GM19238 (cell line): ENCODE measurements at regions not wholly inside any gene's neighbourhood (a gene's known extent, or its start where the extent isn't known, plus 50 kb on each side); places are given as distances from the start of the nearest gene placed in this dataset.
A peak's percentile ranks its signal among the peaks of the same experiment; 100 is the strongest.

Experiments used
- DNase-seq: peaks from one replicate; pipeline ENCODE4 v3.0.0; 2011; ENCODE audit warnings: low spot score; ENCODE audit not compliant: insufficient read length

DNA sequence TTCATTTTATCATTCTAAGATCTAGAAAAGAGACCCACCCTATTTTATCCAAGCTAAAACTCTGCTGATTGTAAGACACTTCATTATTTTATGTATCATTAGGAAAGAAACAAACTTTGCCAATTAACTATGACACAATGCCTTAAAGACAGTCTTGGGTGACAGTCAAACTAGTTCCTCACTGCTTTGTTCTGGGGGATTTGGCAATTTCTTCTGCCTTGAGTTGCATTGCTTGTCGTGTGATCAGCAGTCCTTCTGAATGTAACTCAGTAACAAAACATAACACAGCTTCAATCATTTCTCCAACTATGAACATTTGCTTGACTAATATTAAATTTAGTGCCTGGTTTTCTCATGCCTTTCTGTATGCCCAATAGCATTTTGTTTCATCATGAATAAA is 577.9 kb upstream of the DIPK2B start:
- no peak for DNase-seq

DNA sequence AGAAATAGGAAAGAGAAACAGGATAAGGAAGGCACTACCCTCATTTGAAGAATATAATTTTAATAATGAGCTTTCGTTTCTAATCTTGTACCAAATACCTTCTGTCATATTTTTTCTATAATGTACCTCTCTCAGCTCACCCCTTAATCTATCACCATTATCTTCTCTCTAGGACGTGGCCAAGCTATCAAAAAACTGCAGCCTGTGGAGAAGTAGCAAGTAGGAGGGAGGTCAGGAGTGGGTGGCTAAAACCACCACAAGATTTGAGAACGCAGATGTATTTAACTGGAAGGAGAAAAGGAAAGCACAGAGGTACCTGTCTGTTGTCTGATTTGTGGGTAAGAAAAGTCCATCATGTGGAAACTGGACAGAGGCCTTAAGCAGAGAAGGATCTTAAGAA is 576.7 kb upstream of the DIPK2B start:
- DNase-seq, result no peak

DNA sequence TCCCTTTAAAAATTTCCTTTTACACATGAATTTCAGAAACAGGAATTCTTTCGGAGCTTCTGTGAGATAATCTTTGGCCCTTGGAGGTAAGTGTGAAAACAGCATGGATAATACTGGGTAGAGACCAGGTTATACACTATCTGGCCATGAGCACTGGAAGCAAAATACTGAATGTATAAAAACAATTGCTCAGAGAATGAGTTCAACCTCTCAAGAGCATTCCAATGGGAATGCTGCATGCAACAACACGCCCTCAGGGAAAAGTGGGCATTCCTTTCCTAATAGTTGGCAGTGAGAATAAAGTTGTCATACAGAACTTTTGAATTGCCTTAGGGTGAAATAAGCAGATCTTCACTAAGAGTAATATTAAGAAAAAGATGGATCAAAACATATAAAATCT is 574.8 kb upstream of the DIPK2B start:
- no peak for DNase-seq

DNA sequence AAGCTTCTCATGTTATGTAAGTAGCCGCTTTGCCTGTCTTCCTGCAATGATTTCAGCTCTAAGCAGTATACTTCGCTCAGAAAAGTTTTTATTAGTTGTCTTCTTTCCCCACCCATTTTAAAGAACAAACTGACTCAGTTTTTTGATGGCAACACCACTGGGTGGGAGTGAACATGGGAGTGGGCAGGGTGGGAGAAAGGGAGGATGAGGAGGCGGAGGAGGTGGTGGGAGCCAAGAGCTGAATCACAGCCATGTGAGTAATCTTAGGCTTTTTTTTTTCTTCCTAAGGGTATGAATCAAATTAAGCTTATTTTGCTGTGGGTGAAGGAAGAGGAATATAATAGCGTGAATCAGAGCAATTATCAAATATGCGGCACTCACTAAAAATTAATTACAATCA is 574.3 kb upstream of the DIPK2B start:
- no peak for DNase-seq

DNA sequence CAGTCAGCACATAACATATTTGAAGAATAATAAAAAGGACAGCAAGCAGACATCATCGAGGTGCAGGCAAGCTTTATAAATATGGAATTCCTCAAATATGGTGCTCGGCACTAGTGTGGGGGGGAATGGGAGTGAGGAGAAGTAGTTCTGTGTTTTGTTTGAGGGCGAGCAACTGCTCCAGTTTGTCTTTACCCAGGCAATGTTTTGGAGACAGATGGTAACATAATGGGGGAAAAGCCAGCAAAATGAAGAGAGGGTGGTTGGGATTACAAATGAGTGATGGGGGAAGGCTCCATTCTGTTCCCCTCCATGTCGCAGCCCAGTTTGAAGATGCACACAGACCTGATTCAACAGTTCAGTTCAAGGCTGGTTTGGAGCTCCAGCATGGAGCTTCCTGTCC is 572.9 kb upstream of the DIPK2B start:
- DNase-seq, result no peak

DNA sequence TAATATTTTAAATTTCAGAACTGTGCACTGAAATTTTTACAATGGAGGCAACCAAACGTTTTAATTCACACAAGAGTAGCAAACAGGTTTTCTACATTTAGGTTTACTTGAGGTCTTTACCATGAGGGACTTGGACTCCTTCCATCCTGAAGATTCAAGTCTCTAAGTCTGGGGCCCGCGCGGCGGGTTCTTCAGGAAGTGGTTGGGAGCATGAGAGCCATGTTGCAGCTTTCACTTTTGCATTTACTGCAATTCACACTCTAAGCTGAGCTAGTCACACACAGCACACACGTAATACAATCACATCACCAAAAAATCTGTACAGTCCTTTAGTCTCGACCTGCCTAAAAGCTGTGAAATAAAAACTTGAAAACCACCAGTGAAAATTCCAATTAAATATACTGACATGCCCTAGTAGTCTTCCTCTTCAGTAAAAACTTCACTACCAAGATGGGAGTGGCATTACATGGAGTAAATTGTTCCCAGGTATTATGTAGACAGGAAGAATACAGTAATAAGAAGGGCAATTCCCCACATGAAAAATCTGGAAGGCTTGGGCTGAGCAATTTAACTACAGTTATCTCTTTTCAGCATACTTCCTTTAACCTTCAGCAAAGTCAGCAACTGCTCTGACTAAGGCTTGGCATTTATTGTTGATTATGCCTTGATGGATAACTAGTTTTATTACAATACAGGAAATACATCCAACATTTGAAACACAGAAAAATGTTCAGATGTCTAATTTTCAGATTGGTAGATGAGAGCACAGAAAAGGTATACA is 571.1 kb upstream of the DIPK2B start:
- no peak for DNase-seq

DNA sequence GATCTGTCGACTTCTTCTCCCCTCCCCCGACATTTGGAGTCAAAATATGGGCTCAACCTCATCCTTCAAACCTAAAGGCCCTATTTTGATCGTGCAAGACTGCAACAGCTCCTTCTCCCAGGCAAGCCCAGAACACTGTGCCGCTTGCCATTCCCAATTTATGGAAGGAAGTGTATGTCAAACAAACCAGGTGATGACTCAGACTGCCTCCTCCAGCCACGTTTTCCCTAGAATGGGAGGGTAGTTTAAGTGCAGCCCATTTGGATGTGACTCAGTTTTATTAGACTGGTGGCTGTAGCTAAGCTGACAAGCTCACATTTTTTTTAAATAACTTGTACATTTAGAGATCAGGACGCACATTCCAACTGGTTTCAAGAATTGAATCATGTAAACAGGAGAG is 570.4 kb upstream of the DIPK2B start:
- no peak for DNase-seq

DNA sequence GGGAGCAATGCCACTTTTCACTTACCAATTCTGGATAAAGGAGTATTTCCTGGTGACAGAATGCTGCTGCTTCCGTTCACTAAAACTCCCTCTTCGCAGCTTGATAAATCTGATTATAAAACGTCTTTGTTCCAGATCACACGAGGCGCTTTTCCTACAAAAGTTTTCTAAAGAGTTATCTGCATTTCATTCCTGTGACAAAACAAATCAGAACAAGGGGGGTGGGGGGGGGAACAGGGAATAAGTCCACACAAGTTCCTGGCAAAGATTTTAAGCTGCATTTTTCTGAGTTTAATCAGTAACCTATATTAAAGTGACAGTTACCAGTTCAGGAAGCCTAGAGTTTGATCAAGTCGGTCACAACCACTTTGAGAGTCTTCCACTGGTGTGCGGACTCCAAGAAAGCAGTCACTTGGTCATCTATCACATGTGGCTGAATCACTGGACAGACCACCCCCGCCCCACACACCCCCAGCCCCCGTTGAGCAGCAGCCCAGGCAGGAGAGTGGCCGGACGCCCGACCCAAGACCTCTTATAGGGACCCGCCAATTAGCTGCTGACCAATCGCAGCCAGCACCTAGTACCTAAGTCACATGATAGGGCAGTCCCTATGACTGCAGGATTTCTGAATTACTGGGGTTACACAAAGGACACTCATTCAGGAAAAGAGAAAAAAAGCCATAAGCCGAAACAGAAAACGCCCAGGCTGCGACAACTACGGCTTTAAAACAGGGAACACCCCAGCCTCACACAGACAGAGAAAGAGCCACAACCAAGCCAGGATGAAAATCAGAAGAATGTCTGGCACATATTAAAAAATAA is 569.3 kb upstream of the DIPK2B start:
- DNase-seq, result peak; percentile 19

DNA sequence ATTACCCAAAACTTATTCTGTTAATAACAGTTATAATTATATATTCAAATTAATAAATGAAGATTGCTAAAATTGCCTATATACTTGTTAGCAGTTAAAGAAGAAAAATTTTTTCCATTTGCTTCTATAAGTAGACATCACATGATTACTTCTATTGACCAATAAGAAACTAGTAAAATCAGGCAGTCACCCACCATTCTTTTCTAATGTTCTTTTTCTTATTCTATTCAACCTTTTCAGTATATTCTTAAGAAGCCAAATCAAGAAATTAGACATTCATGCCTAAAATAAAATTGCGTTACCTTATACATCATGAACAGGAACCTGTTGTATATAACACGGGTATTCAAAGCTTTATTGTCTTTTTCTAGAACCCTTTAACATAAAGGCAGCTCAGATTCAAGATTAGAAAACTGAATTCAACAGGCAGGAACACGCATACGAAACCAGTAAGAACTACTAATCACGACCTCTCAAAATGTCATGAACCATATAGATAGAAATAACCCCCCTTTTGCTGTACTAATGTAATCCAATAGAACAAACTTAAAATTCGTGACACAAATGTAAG is 568.1 kb upstream of the DIPK2B start:
- no peak for DNase-seq

DNA sequence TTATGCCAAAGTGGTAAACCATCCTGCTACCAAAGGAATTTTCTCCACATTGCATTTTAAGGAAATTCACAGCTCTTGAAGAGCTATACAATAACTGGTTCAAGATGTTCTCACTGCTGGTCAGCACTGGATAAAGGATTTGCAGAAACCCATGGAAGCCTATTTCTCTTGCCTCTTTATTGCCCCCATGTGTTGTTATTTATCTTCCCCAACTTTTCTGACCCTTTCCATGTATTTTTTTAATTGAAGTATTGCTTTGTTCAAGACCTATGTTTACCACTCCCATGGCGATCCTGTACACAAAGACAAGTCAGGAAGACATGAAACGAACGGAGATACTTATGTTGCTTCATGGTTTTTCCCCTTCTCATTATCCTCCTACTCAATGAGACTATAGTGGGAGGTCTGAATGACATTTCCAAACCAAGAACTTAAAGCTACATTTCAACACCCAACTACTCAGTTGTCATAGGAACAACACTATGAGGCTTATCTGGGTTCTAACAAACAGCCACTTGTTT is 566.4 kb upstream of the DIPK2B start:
- DNase-seq, result no peak

DNA sequence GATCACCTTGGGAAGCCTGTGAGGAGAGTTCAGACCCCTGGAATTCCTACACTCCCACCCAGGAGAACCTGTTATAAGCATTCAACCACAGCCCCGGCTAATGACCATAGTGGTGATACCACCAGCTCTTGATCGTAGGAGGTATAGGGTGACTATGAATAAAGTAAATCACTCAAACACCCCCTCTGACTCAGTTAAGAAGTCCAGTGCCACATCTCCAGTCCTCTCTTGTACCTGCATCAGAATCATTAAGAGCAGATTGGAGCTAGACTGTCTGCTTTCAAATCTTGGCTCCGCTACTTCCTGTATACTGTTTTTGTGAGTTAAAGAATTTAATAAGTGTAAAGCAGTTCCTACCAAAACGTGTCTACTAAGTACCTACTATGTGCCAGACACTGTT is 565.1 kb upstream of the DIPK2B start:
- no peak for DNase-seq

DNA sequence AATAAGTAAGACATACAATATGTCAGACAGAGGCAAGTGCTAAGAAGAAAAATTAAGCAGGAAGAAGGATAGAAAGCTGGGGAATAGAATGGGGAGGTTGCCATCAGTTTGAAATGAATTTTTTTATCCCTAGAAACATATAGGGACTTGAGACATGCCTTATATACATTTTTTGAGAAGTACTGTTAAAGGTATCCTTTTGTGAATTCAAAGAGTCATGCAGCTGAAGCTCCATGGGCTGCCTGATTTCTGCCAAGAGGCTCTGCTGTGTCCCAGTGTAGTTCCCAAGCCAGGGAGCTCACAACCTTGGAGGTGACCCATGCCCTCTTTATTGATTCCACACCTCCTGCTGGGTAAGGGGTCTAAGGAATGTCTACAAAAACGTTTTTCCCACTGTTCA is 564.6 kb upstream of the DIPK2B start:
- DNase-seq, result no peak

DNA sequence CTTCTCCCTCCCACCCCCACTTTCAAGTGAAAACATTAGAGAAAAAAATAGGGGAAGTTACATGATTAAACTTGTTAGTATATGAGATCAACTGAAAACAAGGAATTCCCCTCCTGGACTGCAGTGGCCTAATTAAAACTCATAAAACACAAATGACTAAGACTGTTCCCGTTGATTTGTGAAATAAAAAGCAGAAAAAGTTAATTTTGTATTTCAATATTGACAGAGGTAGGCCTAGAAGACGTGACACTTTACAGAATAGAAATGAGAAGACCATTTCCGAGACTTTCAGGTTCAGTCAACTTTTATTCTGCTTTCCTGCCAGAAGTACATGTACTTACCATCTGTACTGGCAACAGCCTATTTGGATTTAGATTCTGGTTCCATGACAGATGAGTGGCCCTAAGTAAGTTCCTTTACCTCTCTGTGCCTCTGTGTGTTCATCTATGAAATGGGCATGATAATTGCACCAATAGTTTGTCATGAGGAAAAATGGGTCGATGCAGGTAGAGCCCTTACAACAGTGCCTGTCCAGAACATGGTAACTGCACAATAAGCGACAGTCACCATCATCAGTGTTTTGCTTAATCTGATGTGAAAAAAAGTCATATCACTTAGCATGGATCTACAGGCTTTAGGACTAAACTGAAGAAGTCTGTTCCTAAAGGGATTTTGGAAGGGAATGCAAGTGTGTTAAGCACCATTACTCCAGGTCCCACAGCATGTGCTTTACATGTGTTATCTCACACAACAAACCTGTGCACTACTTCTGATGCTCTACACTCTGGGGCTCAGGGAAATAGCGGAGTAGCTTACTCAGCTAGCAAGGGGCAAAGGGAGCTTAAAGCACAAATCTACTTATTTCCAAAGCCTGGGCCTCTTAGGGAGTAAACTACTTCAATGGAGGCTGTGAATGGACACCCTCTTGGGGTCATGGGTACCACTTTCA is 562.3 kb upstream of the DIPK2B start:
- DNase-seq, result no peak

DNA sequence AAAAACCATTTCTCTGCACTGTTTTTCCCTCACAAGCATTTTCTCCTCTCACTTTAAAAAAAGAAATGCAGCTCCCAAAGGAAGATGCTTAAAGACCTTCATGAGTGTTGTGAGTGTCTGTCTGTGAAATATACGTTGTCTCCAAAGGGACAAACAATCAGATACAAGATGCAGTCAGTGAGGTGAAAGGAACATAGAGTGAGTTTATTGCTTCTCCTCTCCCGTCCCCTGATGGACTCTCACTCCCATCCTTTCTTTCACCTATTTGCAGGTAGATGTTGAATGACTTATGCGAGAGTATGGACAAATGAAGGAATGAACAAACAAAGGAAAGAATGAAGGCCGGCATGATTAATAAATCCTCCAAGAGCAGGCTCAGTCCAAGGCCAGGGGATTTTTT is 561.2 kb upstream of the DIPK2B start:
- no peak for DNase-seq

DNA sequence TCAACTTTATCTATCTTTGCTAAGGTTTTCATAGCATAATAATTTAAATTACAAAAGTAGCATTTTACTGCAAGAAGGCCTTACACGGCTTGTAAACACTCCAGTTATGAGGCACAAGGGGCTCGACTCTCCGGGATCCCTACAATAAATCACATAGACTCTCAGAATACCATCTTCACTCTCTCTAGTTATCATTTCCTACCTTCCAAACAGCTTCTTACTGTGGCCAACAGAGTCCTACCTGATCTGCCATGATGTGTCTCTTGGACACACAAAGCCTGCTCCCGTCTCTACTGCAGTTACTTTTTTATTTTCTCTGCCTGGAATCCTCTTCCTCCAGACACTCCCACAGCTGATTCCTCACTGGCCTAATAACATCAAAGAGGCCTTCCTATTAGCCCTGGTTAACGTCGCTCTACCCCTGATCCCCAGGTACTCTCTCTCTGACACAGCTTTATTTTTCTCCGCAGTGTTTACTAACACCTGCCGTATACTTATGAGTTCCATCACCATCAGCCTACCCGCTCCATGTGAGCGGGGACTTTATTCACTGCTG is 559.6 kb upstream of the DIPK2B start:
- DNase-seq, result no peak

DNA sequence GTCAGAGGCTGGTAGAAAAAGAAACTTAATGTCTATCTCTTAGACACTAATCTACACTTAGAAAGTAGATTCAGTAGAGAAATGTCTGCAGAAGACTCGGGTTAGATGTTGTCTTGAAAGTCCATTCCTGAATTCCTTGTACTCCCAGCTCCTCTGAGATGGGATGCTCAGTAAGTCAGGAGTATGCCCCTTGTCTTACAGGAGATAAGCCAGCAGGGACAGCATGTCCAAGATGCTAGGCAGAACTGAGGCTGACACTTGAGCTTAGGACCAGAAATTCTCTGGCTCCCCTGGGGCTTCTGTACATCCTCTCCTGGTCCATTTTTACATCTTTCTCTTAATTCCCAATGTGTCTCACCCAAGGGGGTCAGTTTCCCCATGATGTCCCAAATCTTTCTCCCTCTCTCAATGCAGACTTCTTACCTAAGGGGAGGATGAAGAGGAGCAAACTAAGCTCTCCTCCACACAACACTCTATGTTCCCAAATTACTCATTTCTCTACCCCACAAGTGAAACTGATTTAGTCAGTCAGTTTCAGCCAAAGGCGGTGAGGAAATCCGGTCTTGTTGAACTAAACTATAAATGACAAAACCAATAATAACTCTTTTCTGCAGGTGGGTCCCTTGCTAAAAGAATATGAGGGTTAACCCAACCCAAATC is 558.2 kb upstream of the DIPK2B start:
- DNase-seq, result no peak

DNA sequence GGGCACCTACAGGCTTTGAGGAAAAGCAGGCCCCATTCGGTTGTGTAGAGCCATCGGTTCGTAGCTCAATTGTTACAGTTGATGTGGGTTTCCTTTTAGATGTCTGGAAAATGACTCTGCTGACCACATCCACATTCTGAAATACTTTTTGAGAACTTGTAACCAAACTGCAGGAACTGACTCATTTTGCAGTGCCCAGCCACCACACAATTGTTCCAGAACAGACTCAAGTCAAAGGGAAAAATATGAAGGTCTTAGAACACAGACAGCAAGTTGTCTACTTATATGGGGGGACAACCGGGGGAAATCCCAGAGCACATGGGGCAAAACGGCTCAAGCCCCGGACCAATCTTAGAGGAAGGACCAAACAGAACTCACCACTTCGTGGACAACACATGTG is 557.6 kb upstream of the DIPK2B start:
- DNase-seq, result no peak

DNA sequence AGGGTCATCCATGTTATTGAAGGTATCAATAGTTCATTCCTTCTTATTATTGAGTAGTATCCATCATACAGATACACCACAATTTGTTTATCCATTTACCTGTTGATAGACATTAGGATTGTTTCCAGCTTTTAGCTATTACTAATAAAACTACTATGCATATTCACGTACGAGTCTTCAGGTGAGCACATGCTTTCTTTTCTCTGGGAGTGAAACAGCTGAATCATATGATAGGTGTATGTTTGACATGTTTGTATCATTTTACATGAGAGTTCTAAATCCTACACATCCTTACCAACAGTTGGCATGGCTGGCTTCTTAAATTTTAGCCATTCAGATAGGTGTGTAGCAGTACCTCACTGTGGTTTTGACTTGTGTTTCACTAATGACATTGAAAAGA is 556.6 kb upstream of the DIPK2B start:
- DNase-seq, result no peak

DNA sequence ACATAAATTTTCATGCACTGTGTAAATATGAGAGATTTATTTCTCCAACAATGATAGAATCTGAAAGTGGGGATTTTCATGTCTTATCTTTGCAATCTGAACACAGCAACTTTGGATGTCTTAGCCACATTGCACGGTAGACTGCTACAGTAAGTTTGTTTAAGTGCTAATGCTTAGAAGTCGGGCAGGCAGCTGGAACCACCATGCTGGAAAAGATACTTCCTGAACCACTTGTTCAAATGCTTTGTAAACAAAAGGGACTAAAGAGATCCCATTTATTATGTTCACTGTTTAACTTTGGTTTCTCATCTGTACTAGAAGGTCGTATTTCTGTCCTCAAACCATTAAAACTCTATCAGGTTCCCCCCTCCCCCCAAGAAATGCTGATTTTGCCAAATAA is 555.9 kb upstream of the DIPK2B start:
- DNase-seq, result no peak

DNA sequence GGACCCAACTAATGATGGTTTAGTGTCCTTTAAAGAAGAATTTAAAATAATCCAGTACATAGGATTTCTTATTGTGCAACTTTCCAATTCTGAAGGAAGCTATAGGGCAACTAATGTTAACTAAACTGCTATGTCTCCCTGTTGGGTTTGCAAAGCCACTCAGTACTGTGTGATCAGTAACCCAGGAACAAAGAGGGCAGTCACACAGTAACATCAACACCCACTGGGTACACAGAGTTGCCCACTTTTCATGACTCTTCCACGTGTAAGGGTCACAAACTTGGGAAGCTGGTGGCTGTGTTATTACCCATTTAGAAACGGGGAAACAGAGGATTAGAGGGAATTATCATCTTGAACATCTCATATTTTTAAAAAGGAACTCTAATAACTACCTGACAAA is 555.0 kb upstream of the DIPK2B start:
- DNase-seq, result no peak
